B cell (primary cell): ENCODE measurements at regions not wholly inside any gene's neighbourhood (a gene's known extent, or its start where the extent isn't known, plus 50 kb on each side); places are given as distances from the start of the nearest gene placed in this dataset.
"Not testable (repeated sequence)": the region's sequence is repeated elsewhere in the genome, so short reads cannot be mapped to it uniquely, and the experiment has no call there.

Source experiments
- ATAC-seq: fragments of 200-7000 bp; cut with Tn5 transposase; one replicate; pipeline ENCODE4 v1.10.0; 2021; ENCODE audit warnings: low read depth, mild to moderate bottlenecking, moderate number of reproducible peaks, moderate library complexity
- CTCF ChIA-PET: fragments of 350-600 bp; sonication (Branson Sonifier 250); formaldehyde crosslinking; loops from one replicate; lab custom pipeline; 2021; ENCODE audit warnings: antibody characterized with exemption, inconsistent platforms; lab: Charles Lee
- POLR2A ChIA-PET: fragments of 350-600 bp; sonication (Branson Sonifier 250); formaldehyde crosslinking; loops from one replicate; lab custom pipeline; 2021; ENCODE audit warnings: antibody characterized with exemption; lab: Charles Lee
- DNase-seq: peaks from one replicate; pipeline ENCODE4 v3.0.0; 2013
- H2AFZ ChIP-seq: 2 replicates; pipeline ENCODE4 v1.6.1; 2012; ENCODE audit warnings: mild to moderate bottlenecking, low read depth, low read length; ENCODE audit not compliant: insufficient read depth, poor library complexity, severe bottlenecking
- H3K27ac ChIP-seq, 2 donors: 1 replicate in 1 of 2; 2 replicates in 1 of 2; pipeline ENCODE4 v1.5.1; 2012 to 2013; ENCODE audit warnings: low read length in 2 of 2, mild to moderate bottlenecking in 2 of 2, moderate library complexity in 1 of 2
- H3K27me3 ChIP-seq, 4 experiments: fragments of 200-600 bp in 1 of 4; sonication (generic) in 1 of 4; replicated peaks in 1 of 4; 1 replicate in 2 of 4; 2 replicates in 2 of 4; pipeline versions ENCODE4 v1.6.1 to v1.7.0; 2013 to 2016; ENCODE audit warnings: low read length in 3 of 4, mild to moderate bottlenecking in 2 of 4, mixed read lengths in 1 of 4, moderate library complexity in 1 of 4; ENCODE audit not compliant: insufficient read depth in 4 of 4, control insufficient read depth in 3 of 4; ENCODE audit errors: control extremely low read depth in 1 of 4
- H3K36me3 ChIP-seq, 2 experiments: replicated peaks in 1 of 2; 1 replicate in 1 of 2; 2 replicates in 1 of 2; pipeline versions ENCODE4 v1.6.1 to v1.7.1; 2013; ENCODE audit warnings: low read length in 1 of 2; ENCODE audit not compliant: insufficient read depth in 2 of 2, control insufficient read depth in 1 of 2; ENCODE audit errors: control extremely low read depth in 1 of 2, extremely low read depth in 1 of 2
- H3K4me1 ChIP-seq, 2 donors: fragments of 200-600 bp in 1 of 2; sonication (generic) in 1 of 2; 1 replicate in 1 of 2; 2 replicates in 1 of 2; pipeline versions ENCODE4 v1.5.1 to v1.6.1; 2013 to 2017; ENCODE audit warnings: low read length in 2 of 2; ENCODE audit not compliant: control insufficient read depth in 2 of 2, insufficient read depth in 2 of 2
- H3K4me2 ChIP-seq: replicated peaks from 2 replicates; pipeline ENCODE3; 2012; ENCODE audit warnings: mild to moderate bottlenecking, low read depth, low read length; ENCODE audit not compliant: poor library complexity, severe bottlenecking
- H3K4me3 ChIP-seq, 5 experiments: fragments of 200-600 bp in 1 of 5; sonication (generic) in 1 of 5; 1 replicate in 3 of 5; 2 replicates in 2 of 5; pipeline versions ENCODE4 v1.5.1 to v1.7.0; 2011 to 2016; ENCODE audit warnings: low read length in 4 of 5, mild to moderate bottlenecking in 4 of 5, low read depth in 2 of 5, control low read depth in 1 of 5, moderate library complexity in 1 of 5; ENCODE audit not compliant: insufficient read depth in 1 of 5; ENCODE audit errors: control extremely low read depth in 1 of 5, extremely low read depth in 1 of 5
- H3K79me2 ChIP-seq: fragments of 200-600 bp; sonication (generic); one replicate; pipeline ENCODE4 v1.6.0; 2016; ENCODE audit warnings: low read length; ENCODE audit not compliant: control insufficient read depth, insufficient read depth
- H3K9ac ChIP-seq: fragments of 200-600 bp; sonication (generic); 2 replicates; pipeline ENCODE4 v1.6.1; 2017; ENCODE audit warnings: mild to moderate bottlenecking, low read length, moderate library complexity
- H3K9me3 ChIP-seq, 3 donors: one replicate each; pipeline versions ENCODE4 v1.6.1 to v1.7.1; 2013; ENCODE audit warnings: low read length in 2 of 3; ENCODE audit not compliant: control insufficient read depth in 2 of 3, insufficient read depth in 1 of 3; ENCODE audit errors: control extremely low read depth in 1 of 3
- H4K20me1 ChIP-seq: 2 replicates; pipeline ENCODE4 v1.6.0; 2012; ENCODE audit warnings: mild to moderate bottlenecking, low read length; ENCODE audit not compliant: insufficient read depth, control insufficient read depth, poor library complexity, severe bottlenecking
- H3K27ac Mint-ChIP-seq: one replicate; pipeline ENCODE4 v1.8.0; 2021; ENCODE audit warnings: mixed read lengths
- H3K27me3 Mint-ChIP-seq: one replicate; pipeline ENCODE4 v1.8.0; 2021; ENCODE audit warnings: mixed read lengths
- H3K4me1 Mint-ChIP-seq: one replicate; pipeline ENCODE4 v1.8.0; 2021; ENCODE audit warnings: mixed read lengths
- H3K4me3 Mint-ChIP-seq: one replicate; pipeline ENCODE4 v1.8.0; 2021; ENCODE audit warnings: mixed read lengths
- H3K9me3 Mint-ChIP-seq: one replicate; pipeline ENCODE4 v1.8.0; 2022; ENCODE audit warnings: mixed read lengths; ENCODE audit not compliant: insufficient read depth
- EZH2 ChIP-seq: IDR thresholded peaks from 2 replicates; pipeline ENCODE4 v1.6.1; 2012; ENCODE audit warnings: borderline replicate concordance, low read depth, mild to moderate bottlenecking, moderate library complexity, low read length; ENCODE audit not compliant: insufficient read depth, poor library complexity, severe bottlenecking
- WGBS: methylation state at CpG from one replicate; pipeline ENCODE4 v1.1.5; 2013; ENCODE audit warnings: missing lambda C conversion rate; ENCODE audit not compliant: insufficient coverage; 5-methylcytosine and 5-hydroxymethylcytosine counted together
- intact Hi-C: fragments of 100-400 bp; cut with micrococcal nuclease; formaldehyde crosslinking; loops from one replicate; pipeline ENCODE4 v1.10.0; 2022
- TF ChIP-seq, protein P1 (sequence below): fragments of 200-600 bp; IDR thresholded peaks from one replicate; pipeline ENCODE4 v1.8.0; 2022; ENCODE audit warnings: antibody characterized with exemption, mild to moderate bottlenecking

DNA sequence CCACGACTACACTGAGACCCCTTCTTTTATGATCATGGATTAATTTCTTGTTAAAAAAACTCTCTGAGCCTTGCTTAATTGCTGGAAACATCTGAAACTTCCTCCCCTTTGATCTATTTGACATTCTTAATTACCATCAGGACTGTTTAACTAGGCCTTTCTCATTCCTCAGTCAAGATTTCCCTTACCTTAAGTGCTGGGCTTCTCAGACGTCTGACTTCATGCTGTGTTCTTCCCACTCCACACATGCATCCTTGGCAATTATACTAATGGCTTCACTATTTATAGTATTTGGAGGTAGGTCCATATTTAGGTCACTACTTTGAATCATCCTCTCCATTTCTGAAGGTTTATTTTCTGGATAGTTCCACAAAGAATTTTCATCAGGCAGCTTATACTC lies 341.3 kb upstream of the TMPRSS15 start:
- H3K4me3 Mint-ChIP-seq: no peak overlapping the region
- no peak overlapping the region for H3K4me3 ChIP-seq
- no peak overlapping the region for H2AFZ ChIP-seq
- no peaks in the 10 kb centered on the region for H3K9me3 Mint-ChIP-seq
- TF ChIP-seq, protein P1, sequence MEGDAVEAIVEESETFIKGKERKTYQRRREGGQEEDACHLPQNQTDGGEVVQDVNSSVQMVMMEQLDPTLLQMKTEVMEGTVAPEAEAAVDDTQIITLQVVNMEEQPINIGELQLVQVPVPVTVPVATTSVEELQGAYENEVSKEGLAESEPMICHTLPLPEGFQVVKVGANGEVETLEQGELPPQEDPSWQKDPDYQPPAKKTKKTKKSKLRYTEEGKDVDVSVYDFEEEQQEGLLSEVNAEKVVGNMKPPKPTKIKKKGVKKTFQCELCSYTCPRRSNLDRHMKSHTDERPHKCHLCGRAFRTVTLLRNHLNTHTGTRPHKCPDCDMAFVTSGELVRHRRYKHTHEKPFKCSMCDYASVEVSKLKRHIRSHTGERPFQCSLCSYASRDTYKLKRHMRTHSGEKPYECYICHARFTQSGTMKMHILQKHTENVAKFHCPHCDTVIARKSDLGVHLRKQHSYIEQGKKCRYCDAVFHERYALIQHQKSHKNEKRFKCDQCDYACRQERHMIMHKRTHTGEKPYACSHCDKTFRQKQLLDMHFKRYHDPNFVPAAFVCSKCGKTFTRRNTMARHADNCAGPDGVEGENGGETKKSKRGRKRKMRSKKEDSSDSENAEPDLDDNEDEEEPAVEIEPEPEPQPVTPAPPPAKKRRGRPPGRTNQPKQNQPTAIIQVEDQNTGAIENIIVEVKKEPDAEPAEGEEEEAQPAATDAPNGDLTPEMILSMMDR: no peak
- no peak for TF ChIP-seq EZH2
- H3K36me3 ChIP-seq: no peaks in the 10 kb centered on the region
- no peaks in the 10 kb centered on the region for H3K27me3 Mint-ChIP-seq
- WGBS: no CpG with 5 or more reads among the region's 2 CpGs
- ChIA-PET POLR2A (no interaction called here), CTCF (no interaction called here)
- no peak for ATAC-seq
- no peak overlapping the region for H3K9ac ChIP-seq
- no peak overlapping the region for H3K4me2 ChIP-seq
- no peak overlapping the region for H3K27ac Mint-ChIP-seq
- H3K4me1 ChIP-seq: no peaks in the 10 kb centered on the region
- no peaks in the 10 kb centered on the region for H3K79me2 ChIP-seq
- H3K27ac ChIP-seq: no peak overlapping the region
- no peaks in the 10 kb centered on the region for H3K27me3 ChIP-seq
- intact Hi-C loops: no loop called here
- no peak for DNase-seq
- no peaks in the 10 kb centered on the region for H3K9me3 ChIP-seq
- H3K4me1 Mint-ChIP-seq: no peaks in the 10 kb centered on the region
- no peaks in the 10 kb centered on the region for H4K20me1 ChIP-seq

DNA sequence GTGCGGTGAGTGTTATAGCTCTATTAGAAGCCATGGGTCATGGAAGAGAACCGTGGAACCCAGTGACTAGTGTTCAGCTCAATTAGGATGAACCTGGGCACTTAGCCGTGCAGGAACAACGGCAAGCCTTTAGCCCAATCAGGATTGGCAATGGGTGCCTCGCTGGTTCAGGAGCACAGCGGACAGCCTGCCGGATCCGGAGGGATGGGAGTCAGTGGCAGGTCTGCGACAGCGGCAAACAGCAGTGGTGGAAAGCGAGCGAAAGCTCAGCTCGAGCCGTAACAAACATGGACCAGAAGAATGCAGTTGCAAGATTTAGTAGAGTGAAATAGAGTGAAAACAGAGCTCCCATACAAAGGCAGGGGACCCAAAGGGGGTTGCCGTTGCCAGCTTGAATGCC lies 349.3 kb upstream of the TMPRSS15 start:
- H2AFZ ChIP-seq, H3K27me3 Mint-ChIP-seq, H3K4me3 Mint-ChIP-seq, H3K9me3 ChIP-seq, intact Hi-C loops, H3K4me2 ChIP-seq, H3K36me3 ChIP-seq, POLR2A ChIA-PET, H4K20me1 ChIP-seq, CTCF ChIA-PET, H3K27me3 ChIP-seq, H3K9ac ChIP-seq, H3K4me1 Mint-ChIP-seq, H3K4me1 ChIP-seq, H3K27ac Mint-ChIP-seq, H3K9me3 Mint-ChIP-seq, H3K4me3 ChIP-seq, DNase-seq, H3K27ac ChIP-seq, H3K79me2 ChIP-seq, ATAC-seq: not testable (repeated sequence)
- 92% methylated on average over 10 of the region's 15 CpGs for WGBS

- H3K4me3 Mint-ChIP-seq, H3K9ac ChIP-seq, H3K27ac Mint-ChIP-seq, H3K27me3 Mint-ChIP-seq, DNase-seq, H3K4me1 Mint-ChIP-seq, H3K4me3 ChIP-seq, H3K36me3 ChIP-seq, H3K4me1 ChIP-seq, POLR2A ChIA-PET, CTCF ChIA-PET, H3K27ac ChIP-seq, H2AFZ ChIP-seq, H3K4me2 ChIP-seq, H4K20me1 ChIP-seq, ATAC-seq, H3K27me3 ChIP-seq, H3K79me2 ChIP-seq, intact Hi-C loops, H3K9me3 Mint-ChIP-seq: not testable (repeated sequence)
- WGBS: 81% methylated on average over 3 of the region's 4 CpGs
- H3K9me3 ChIP-seq: peaks cover 0 to 12% (median 0%) of the 10 kb centered on the region in 3 donors
Measured at GRCh38 chr21:18756272-18756671, 352.7 kb upstream of the TMPRSS15 start.
